Upper lobe of left lung (tissue), 4 donors: ENCODE measurements at regions not wholly inside any gene's neighbourhood (a gene's known extent, or its start where the extent isn't known, plus 50 kb on each side); places are given as distances from the start of the nearest gene placed in this dataset.
"Not testable (repeated sequence)": the region's sequence is repeated elsewhere in the genome, so short reads cannot be mapped to it uniquely, and the experiment has no call there.

Source experiments
- EP300 ChIP-seq, 4 donors: sonication (generic); formaldehyde crosslinking; IDR thresholded peaks; one replicate each; pipeline ENCODE4 v1.5.1; 2017; ENCODE audit warnings: antibody characterized with exemption in 4 of 4, control low read depth in 2 of 4
- POLR2A ChIP-seq, 4 donors: fragments of 450-650 bp; IDR thresholded peaks; one replicate each; pipeline ENCODE4 v1.5.1; 2016 to 2017; ENCODE audit warnings: antibody characterized with exemption in 4 of 4, mild to moderate bottlenecking in 2 of 4
- TF ChIP-seq, protein P1 (sequence below), 6 experiments: fragments of 450-650 bp in 4 of 6; fragments of 200-600 bp in 2 of 6; sonication (generic) in 2 of 6; IDR thresholded peaks; one replicate each; pipeline ENCODE4 v1.5.1; 2016 to 2019; ENCODE audit warnings: antibody characterized with exemption in 6 of 6

DNA sequence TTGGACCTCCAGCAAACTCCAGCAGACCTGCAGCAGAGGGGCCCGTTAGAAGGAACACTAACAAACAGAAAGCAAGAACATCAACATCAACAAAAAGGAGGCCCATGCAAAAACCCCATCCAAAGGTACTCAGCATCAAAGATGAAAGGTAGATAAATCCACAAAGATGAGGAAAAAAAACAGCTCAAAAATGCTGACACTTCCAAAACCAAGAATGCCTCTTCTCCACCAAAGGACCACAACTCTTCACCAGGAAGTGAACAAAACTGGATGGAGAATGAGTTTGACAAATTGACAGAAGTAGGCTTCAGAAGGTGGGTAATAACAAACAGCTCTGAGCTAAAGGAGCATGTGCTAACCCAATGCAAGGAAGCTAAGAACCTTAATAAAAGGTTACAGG is 97.7 kb upstream of the CCDC90B start:
- TF ChIP-seq, protein P1, sequence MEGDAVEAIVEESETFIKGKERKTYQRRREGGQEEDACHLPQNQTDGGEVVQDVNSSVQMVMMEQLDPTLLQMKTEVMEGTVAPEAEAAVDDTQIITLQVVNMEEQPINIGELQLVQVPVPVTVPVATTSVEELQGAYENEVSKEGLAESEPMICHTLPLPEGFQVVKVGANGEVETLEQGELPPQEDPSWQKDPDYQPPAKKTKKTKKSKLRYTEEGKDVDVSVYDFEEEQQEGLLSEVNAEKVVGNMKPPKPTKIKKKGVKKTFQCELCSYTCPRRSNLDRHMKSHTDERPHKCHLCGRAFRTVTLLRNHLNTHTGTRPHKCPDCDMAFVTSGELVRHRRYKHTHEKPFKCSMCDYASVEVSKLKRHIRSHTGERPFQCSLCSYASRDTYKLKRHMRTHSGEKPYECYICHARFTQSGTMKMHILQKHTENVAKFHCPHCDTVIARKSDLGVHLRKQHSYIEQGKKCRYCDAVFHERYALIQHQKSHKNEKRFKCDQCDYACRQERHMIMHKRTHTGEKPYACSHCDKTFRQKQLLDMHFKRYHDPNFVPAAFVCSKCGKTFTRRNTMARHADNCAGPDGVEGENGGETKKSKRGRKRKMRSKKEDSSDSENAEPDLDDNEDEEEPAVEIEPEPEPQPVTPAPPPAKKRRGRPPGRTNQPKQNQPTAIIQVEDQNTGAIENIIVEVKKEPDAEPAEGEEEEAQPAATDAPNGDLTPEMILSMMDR (IDR thresholded peaks at IDR 0.05): not testable (repeated sequence)
- not testable (repeated sequence) for TF ChIP-seq EP300, POLR2A (IDR thresholded peaks at IDR 0.05)
